Sigmoid colon (tissue), 6 donors: ENCODE measurements at regions not wholly inside any gene's neighbourhood (a gene's known extent, or its start where the extent isn't known, plus 50 kb on each side); places are given as distances from the start of the nearest gene placed in this dataset.

ENCODE experiments used
- DNase-seq: peaks from one replicate; pipeline ENCODE4 v3.0.0-alpha.2; 2019
- H3K27ac ChIP-seq, 4 donors: fragments of 200-600 bp; sonication (generic); one replicate each; pipeline ENCODE4 v1.5.1; 2016 to 2019; ENCODE audit warnings: mild to moderate bottlenecking in 1 of 4
- H3K27me3 ChIP-seq, 3 donors: fragments of 200-600 bp; sonication (generic); one replicate each; pipeline ENCODE4 v1.5.1; 2019; ENCODE audit warnings: mild to moderate bottlenecking in 1 of 3
- H3K36me3 ChIP-seq, 4 donors: fragments of 200-600 bp; sonication (generic); one replicate each; pipeline ENCODE4 v1.5.1; 2016 to 2019
- H3K4me1 ChIP-seq, 4 donors: fragments of 200-600 bp; sonication (generic); one replicate each; pipeline ENCODE4 v1.5.1; 2017 to 2019
- H3K4me3 ChIP-seq, 4 donors: fragments of 200-600 bp; sonication (generic); one replicate each; pipeline ENCODE4 v1.5.1; 2017 to 2019; ENCODE audit warnings: mild to moderate bottlenecking in 2 of 4, moderate library complexity in 1 of 4
- H3K9me3 ChIP-seq, 4 donors: fragments of 200-600 bp in 3 of 4; sonication (generic) in 3 of 4; one replicate each; pipeline versions ENCODE4 v1.5.1 to v1.6.1; 2013 to 2019
- CTCF ChIP-seq, 4 experiments: fragments of 450-650 bp in 3 of 4; fragments of 200-600 bp in 1 of 4; IDR thresholded peaks; one replicate each; pipeline ENCODE4 v1.5.1; 2016 to 2019; ENCODE audit warnings: antibody characterized with exemption in 4 of 4, mild to moderate bottlenecking in 3 of 4, moderate library complexity in 2 of 4
- EP300 ChIP-seq, 4 donors: sonication (generic); formaldehyde crosslinking; IDR thresholded peaks; one replicate each; pipeline ENCODE4 v1.6.1; 2017; ENCODE audit warnings: antibody characterized with exemption in 4 of 4
- POLR2A ChIP-seq, 2 donors: fragments of 450-650 bp; IDR thresholded peaks; one replicate each; pipeline ENCODE4 v1.6.1; 2016; ENCODE audit warnings: antibody characterized with exemption in 2 of 2, mild to moderate bottlenecking in 2 of 2, moderate library complexity in 2 of 2
- POLR2AphosphoS5 ChIP-seq, 4 donors: sonication (generic); formaldehyde crosslinking; IDR thresholded peaks; one replicate each; pipeline ENCODE4 v1.6.1; 2017; ENCODE audit warnings: antibody characterized with exemption in 4 of 4
- WGBS, 2 donors: extraction: QIAGEN DNeasy Blood & Tissue Kit; methylation state at CpG; one replicate each; pipeline ENCODE4 v1.1.7; 2013; 5-methylcytosine and 5-hydroxymethylcytosine counted together
- intact Hi-C: fragments of 100-400 bp; cut with DNase I; formaldehyde crosslinking; loops from one replicate; pipeline ENCODE4 v1.15.1; 2023
- donor health status: healthy with polysubstance abuse.
- donor health status: healthy.

GRCh38 chr1:88463401-88463985, 220.6 kb upstream of the PKN2 start:
- TF ChIP-seq EP300 (IDR thresholded peaks at IDR 0.05) (no peak), POLR2A (IDR thresholded peaks at IDR 0.05) (no peak), CTCF (IDR thresholded peaks at IDR 0.05) (no peak), POLR2AphosphoS5 (IDR thresholded peaks at IDR 0.05) (no peak)
- DNase-seq: no peak
- no peaks in the 10 kb centered on the region for H3K27me3 ChIP-seq
- intact Hi-C loops: no loop called here
- peak overlapping the region; percentile 77 to 87 (median 82) for H3K27ac ChIP-seq
- peaks cover 0 to 11% (median 3%) of the 10 kb centered on the region in 4 donors for H3K4me1 ChIP-seq
- peak overlapping the region in 2 of 4 donors; percentile 53 to 56 for H3K4me3 ChIP-seq
- no peaks in the 10 kb centered on the region for H3K36me3 ChIP-seq
- 59 to 68% methylated on average over 7 of the region's 7 CpGs for WGBS, 2 donors
- peaks cover 0 to 3% (median 0%) of the 10 kb centered on the region in 4 donors for H3K9me3 ChIP-seq

- Histone ChIP-seq H3K27me3 (no peaks in the 10 kb centered on the region), H3K27ac (no peak overlapping the region), H3K36me3 (no peaks in the 10 kb centered on the region), H3K4me3 (no peak overlapping the region), H3K9me3 (peaks cover 0 to 3% (median 0%) of the 10 kb centered on the region in 4 donors), H3K4me1 (peaks cover 0 to 11% (median 3%) of the 10 kb centered on the region in 4 donors)
- no peak for DNase-seq
- WGBS, 2 donors: 86 to 87% methylated on average over 4 of the region's 4 CpGs
- intact Hi-C loops: no loop called here
- TF ChIP-seq CTCF (IDR thresholded peaks at IDR 0.05) (no peak), EP300 (IDR thresholded peaks at IDR 0.05) (no peak), POLR2A (IDR thresholded peaks at IDR 0.05) (no peak), POLR2AphosphoS5 (IDR thresholded peaks at IDR 0.05) (no peak)
Measured at GRCh38 chr1:88466011-88466410, 218.1 kb upstream of the PKN2 start.

GRCh38 chr1:88466899-88467580, 217.0 kb upstream of the PKN2 start:
- Histone ChIP-seq H3K36me3 (no peaks in the 10 kb centered on the region), H3K9me3 (peaks cover 0 to 3% (median 0%) of the 10 kb centered on the region in 4 donors), H3K4me3 (no peak overlapping the region), H3K27me3 (no peaks in the 10 kb centered on the region), H3K27ac (no peak overlapping the region), H3K4me1 (peaks cover 0 to 11% (median 3%) of the 10 kb centered on the region in 4 donors)
- TF ChIP-seq EP300 (IDR thresholded peaks at IDR 0.05): no peak
- no peak for TF ChIP-seq POLR2AphosphoS5 (IDR thresholded peaks at IDR 0.05)
- TF ChIP-seq CTCF (IDR thresholded peaks at IDR 0.05): no peak
- intact Hi-C loops: no loop called here
- WGBS, 2 donors: 94 to 95% methylated on average over 55 of the region's 55 CpGs
- no peak for DNase-seq

- Histone ChIP-seq H3K36me3 (no peaks in the 10 kb centered on the region), H3K4me1 (no peaks in the 10 kb centered on the region), H3K4me3 (no peak overlapping the region), H3K9me3 (peaks cover 0 to 1% (median 0%) of the 10 kb centered on the region in 4 donors), H3K27me3 (no peaks in the 10 kb centered on the region), H3K27ac (no peak overlapping the region)
- DNase-seq: no peak
- 70 to 79% methylated on average over 2 of the region's 2 CpGs for WGBS, 2 donors
- intact Hi-C loops: no loop called here
- TF ChIP-seq EP300 (IDR thresholded peaks at IDR 0.05) (no peak), CTCF (IDR thresholded peaks at IDR 0.05) (no peak), POLR2A (IDR thresholded peaks at IDR 0.05) (no peak), POLR2AphosphoS5 (IDR thresholded peaks at IDR 0.05) (no peak)
Measured at GRCh38 chr1:88472298-88472697, 211.8 kb upstream of the PKN2 start.
